Hypothalamus (tissue), 51 donors: ENCODE measurements at regions not wholly inside any gene's neighbourhood (a gene's known extent, or its start where the extent isn't known, plus 50 kb on each side); places are given as distances from the start of the nearest gene placed in this dataset.
A peak's percentile ranks its signal among the peaks of the same experiment; 100 is the strongest.
"Not testable (repeated sequence)": the region's sequence is repeated elsewhere in the genome, so short reads cannot be mapped to it uniquely, and the experiment has no call there.

ENCODE experiments used
- DNase-seq, 51 donors: peaks; one replicate each; lab custom pipeline; 2025; lab: John Stamatoyannopoulos, UW

- no peak for DNase-seq
Measured at GRCh38 chr6:5898563-5898962, 108.2 kb downstream of the NRN1 start.

GRCh38 chr6:5898102-5898501 is 108.6 kb downstream of the NRN1 start:
- DNase-seq: no peak

- DNase-seq: peak in 2 of 51 donors; percentile 2 to 7
Measured at GRCh38 chr6:5896476-5897200, 110.1 kb downstream of the NRN1 start.

GRCh38 chr6:5894357-5894756 is 112.4 kb downstream of the NRN1 start:
- DNase-seq: no peak

- no peak for DNase-seq
Measured at GRCh38 chr6:5893295-5893694, 113.4 kb downstream of the NRN1 start.

GRCh38 chr6:5892669-5893068 is 114.1 kb downstream of the NRN1 start:
- DNase-seq: no peak

GRCh38 chr6:5878792-5879191 is 127.9 kb downstream of the NRN1 start:
- no peak for DNase-seq

GRCh38 chr6:5876076-5876475 is 130.6 kb downstream of the NRN1 start:
- no peak for DNase-seq

- not testable (repeated sequence) for DNase-seq
Measured at GRCh38 chr6:5873976-5874375, 132.7 kb downstream of the NRN1 start.

- no peak for DNase-seq
Measured at GRCh38 chr6:5871296-5871695, 135.4 kb downstream of the NRN1 start.

GRCh38 chr6:5869676-5870075 is 137.0 kb downstream of the NRN1 start:
- no peak for DNase-seq

- no peak for DNase-seq
Measured at GRCh38 chr6:5869261-5869660, 137.5 kb downstream of the NRN1 start.

GRCh38 chr6:5866547-5867051 is 140.1 kb downstream of the NRN1 start:
- no peak for DNase-seq

- no peak for DNase-seq
Measured at GRCh38 chr6:5865506-5866031, 141.2 kb downstream of the NRN1 start.

- no peak for DNase-seq
Measured at GRCh38 chr6:5860849-5861248, 145.9 kb downstream of the NRN1 start.

- DNase-seq: no peak
Measured at GRCh38 chr6:5855787-5856470, 150.8 kb downstream of the NRN1 start.

- no peak for DNase-seq
Measured at GRCh38 chr6:5854899-5855298, 151.8 kb downstream of the NRN1 start.

- DNase-seq: peak in 43 of 51 donors; percentile 18 to 81 (median 59)
Measured at GRCh38 chr6:5851261-5851757, 155.4 kb downstream of the NRN1 start.

- DNase-seq: no peak
Measured at GRCh38 chr6:5850848-5851255, 155.9 kb downstream of the NRN1 start.

GRCh38 chr6:5846889-5847288 is 159.8 kb downstream of the NRN1 start:
- DNase-seq: no peak

- DNase-seq: no peak
Measured at GRCh38 chr6:5846335-5846734, 160.4 kb downstream of the NRN1 start.

- DNase-seq: no peak
Measured at GRCh38 chr6:5843078-5843477, 163.6 kb downstream of the NRN1 start.
